ENCODE measurements at regions not wholly inside any gene's neighbourhood (a gene's known extent, or its start where the extent isn't known, plus 50 kb on each side); places are given as distances from the start of the nearest gene placed in this dataset.

- TF ChIP-seq CTCF (IDR thresholded peaks at IDR 0.05), result no peak
- no peak for TF ChIP-seq POLR2AphosphoS5 (IDR thresholded peaks at IDR 0.05)
- no peak for TF ChIP-seq POLR2A (IDR thresholded peaks at IDR 0.05)
These were observed 72.2 kb downstream of the PRDM9 start for GRCh38 chr5:23579566-23579965.

All from upper lobe of left lung (tissue), 4 donors.